GM10248 (cell line): ENCODE measurements at regions not wholly inside any gene's neighbourhood (a gene's known extent, or its start where the extent isn't known, plus 50 kb on each side); places are given as distances from the start of the nearest gene placed in this dataset.
"Not testable (repeated sequence)": the region's sequence is repeated elsewhere in the genome, so short reads cannot be mapped to it uniquely, and the experiment has no call there.

Source experiments
- CTCF ChIA-PET: fragments of 300-600 bp; sonication (Branson Sonifier 250); formaldehyde crosslinking; extraction: SDS; loops from one replicate; lab custom pipeline; 2021; ENCODE audit warnings: antibody characterized with exemption; lab: Yijun Ruan, JAX
- POLR2A ChIA-PET: fragments of 350-650 bp; sonication (Branson Sonifier 250); formaldehyde crosslinking; extraction: SDS; loops from one replicate; lab custom pipeline; 2020; ENCODE audit warnings: antibody characterized with exemption; lab: Yijun Ruan, JAX
- DNase-seq: peaks from one replicate; pipeline ENCODE4 v3.0.0; 2012; ENCODE audit errors: extremely low spot score
- TF ChIP-seq, protein P1 (sequence below): IDR thresholded peaks from 2 replicates; pipeline ENCODE4 v1.5.1; 2012; ENCODE audit warnings: mild to moderate bottlenecking, low read depth; ENCODE audit errors: extremely low read depth, missing control alignments, control extremely low read depth

- ChIA-PET CTCF (no interaction called here), POLR2A (no interaction called here)
- TF ChIP-seq, protein P1, sequence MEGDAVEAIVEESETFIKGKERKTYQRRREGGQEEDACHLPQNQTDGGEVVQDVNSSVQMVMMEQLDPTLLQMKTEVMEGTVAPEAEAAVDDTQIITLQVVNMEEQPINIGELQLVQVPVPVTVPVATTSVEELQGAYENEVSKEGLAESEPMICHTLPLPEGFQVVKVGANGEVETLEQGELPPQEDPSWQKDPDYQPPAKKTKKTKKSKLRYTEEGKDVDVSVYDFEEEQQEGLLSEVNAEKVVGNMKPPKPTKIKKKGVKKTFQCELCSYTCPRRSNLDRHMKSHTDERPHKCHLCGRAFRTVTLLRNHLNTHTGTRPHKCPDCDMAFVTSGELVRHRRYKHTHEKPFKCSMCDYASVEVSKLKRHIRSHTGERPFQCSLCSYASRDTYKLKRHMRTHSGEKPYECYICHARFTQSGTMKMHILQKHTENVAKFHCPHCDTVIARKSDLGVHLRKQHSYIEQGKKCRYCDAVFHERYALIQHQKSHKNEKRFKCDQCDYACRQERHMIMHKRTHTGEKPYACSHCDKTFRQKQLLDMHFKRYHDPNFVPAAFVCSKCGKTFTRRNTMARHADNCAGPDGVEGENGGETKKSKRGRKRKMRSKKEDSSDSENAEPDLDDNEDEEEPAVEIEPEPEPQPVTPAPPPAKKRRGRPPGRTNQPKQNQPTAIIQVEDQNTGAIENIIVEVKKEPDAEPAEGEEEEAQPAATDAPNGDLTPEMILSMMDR = no peak
- no peak for DNase-seq
Observed at GRCh38 chr12:60227916-60228315, 632.1 kb downstream of the SLC16A7 start.

DNA sequence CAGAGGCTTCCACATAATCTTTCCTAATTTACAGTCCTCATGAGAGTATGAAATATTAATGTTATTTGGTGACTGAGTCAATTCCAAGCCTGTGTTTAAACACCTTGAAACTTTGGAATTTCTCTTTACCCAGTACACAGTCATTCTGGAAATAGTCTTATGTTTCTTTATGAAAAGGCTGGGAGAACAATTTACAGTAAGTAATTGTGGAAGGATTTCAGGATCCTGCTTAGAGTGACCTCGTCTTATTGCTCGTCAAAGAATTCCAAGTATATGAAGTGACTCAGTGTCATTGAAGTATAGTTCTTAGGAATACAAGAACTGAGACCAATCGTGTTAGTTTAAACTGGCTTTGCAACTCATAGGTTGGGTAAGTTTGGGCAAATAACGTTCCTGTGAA is 634.2 kb downstream of the SLC16A7 start:
- CTCF ChIA-PET = no interaction called here
- TF ChIP-seq, protein P1 = no peak
- POLR2A ChIA-PET = no interaction called here
- DNase-seq = no peak

DNA sequence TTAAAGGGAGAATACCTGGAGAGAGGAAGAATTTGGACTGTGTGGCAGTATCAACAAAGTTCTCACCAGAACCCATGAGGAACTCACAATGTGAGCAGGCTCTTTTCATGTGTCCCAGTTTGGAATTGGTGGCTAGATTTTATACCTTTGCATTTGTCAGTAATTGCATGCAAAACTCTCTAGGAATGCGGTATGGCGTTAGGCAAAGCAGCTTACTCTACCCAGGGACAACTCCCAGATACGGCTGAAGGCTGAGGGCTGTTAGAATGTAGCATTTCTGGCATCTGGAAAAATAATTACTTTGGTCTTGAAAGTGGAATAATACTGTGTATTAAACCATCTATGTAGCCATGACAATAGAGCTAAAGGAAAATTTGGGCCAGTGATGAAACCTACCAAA is 635.5 kb downstream of the SLC16A7 start:
- POLR2A ChIA-PET = no interaction called here
- CTCF ChIA-PET = interaction anchor here (1.4 kb wide), 1 partner anchor 27 kb away, joined by 3 read pairs; no protein-coding TSS in a partner anchor
- DNase-seq = no peak
- TF ChIP-seq, protein P1 = no peak

DNA sequence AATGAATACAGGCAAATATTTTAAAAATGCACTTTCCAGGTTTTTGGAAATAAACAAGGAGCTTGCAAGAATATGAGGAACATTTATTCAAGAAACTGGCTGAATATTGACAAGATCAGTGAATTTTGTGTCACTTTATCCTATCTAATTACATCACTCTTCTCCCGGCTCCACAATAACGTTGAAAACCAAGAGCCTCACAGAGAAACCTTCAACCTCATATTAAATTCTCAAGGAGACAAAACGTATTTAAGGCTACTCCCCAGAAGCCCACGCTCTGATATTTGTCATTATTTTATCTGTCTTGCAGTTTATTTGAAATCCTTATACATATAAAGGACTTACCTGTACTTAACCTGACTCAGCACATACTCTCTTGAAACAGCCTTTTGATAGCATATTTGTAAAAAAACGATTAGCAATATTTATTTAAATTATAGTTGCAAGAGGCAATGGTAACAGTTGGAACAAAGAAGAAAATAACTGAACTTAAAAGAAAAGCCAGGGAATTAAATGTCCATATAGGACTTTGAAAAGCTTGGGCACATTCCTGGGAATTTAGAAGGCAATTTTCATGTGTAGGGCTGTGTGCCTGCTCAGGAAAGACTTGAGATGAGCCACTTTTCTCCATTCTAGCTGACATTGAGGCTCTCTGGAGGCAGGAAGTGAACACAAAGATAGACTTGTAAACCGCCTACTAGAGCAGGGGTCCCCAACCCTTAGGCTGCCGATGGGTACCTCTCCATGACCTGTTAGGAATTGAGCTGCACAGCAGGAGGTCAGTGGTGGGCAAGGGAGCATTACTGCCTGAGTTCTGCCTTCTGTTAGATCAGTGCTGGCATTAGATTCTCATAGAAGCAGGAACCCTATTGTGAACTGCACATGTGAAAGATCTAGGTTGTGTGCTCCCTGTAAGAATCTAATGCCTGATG is 636.4 kb downstream of the SLC16A7 start:
- DNase-seq = no peak
- ChIA-PET POLR2A (no interaction called here), CTCF (interaction anchor here (1.4 kb wide), 1 partner anchor 28 kb away, joined by 3 read pairs; no protein-coding TSS in a partner anchor)
- TF ChIP-seq, protein P1 = no peak

- POLR2A ChIA-PET, DNase-seq, CTCF ChIA-PET: not testable (repeated sequence)
Observed at GRCh38 chr12:60234611-60235195, 638.9 kb downstream of the SLC16A7 start.

DNA sequence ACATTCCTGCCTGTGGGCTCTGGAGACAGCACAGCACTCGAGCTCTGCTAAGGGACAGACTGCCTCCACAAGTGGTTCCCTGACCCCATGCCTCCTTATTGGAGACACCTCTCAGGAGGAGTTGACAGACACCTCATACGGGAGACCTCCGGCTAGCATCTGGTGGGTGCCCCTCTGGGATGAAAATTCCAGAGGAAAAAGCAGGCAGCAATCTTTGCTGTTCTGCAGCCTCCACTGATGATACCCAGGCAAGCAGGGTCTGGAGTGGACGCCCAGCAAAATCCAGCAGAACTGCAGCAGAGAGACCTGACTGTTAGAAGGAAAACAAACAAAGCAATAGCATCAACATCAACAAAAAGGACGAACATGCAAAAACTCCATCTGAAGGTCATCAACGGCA is 639.4 kb downstream of the SLC16A7 start:
- CTCF ChIA-PET = no interaction called here
- TF ChIP-seq, protein P1 = no peak
- POLR2A ChIA-PET = no interaction called here
- DNase-seq = no peak

DNA sequence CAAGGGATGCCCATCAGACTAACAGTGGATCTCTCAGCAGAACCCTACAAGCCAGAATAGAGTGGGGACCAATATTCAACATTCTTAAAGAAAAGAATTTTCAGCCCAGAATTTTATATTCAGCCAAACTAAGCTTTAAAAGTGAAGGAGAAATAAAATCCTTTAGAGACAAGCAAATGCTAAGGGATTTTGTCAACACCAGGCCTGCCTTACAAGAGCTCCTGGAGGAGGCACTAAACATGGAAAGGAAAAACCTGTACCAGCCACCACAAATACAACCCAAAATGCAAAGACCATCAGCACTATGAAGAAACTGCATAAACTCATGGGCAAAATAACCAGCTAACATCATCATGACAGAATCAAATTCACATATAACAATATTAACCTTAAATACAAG is 640.6 kb downstream of the SLC16A7 start:
- DNase-seq, POLR2A ChIA-PET: not testable (repeated sequence)
- CTCF ChIA-PET = interaction anchor here (0.9 kb wide), 1 partner anchor 17 kb away, joined by 3 read pairs; no protein-coding TSS in a partner anchor
